ENCODE measurements at regions not wholly inside any gene's neighbourhood (a gene's known extent, or its start where the extent isn't known, plus 50 kb on each side); places are given as distances from the start of the nearest gene placed in this dataset.

GRCh38 chr5:8944005-8944404 lies 601.9 kb downstream of the SEMA5A start:
- peak; percentile 68 for DNase-seq (ENCODE audit: low read depth)
- no peak overlapping the region for H3K4me3 ChIP-seq (ENCODE audit: control insufficient read depth, low read depth, low read length)
- TF ChIP-seq CTCF (conservative IDR thresholded peaks at IDR 0.05; ENCODE audit: control insufficient read depth, insufficient read depth, low read depth, low read length): no peak

GRCh38 chr5:8945972-8946371 lies 599.9 kb downstream of the SEMA5A start:
- no peak for TF ChIP-seq CTCF (conservative IDR thresholded peaks at IDR 0.05; ENCODE audit: control insufficient read depth, insufficient read depth, low read depth, low read length)
- DNase-seq (ENCODE audit: low read depth): no peak
- no peak overlapping the region for H3K4me3 ChIP-seq (ENCODE audit: control insufficient read depth, low read depth, low read length)

GRCh38 chr5:8949908-8950307 lies 596.0 kb downstream of the SEMA5A start:
- no peak overlapping the region for H3K4me3 ChIP-seq (ENCODE audit: control insufficient read depth, low read depth, low read length)
- DNase-seq (ENCODE audit: low read depth): no peak
- no peak for TF ChIP-seq CTCF (conservative IDR thresholded peaks at IDR 0.05; ENCODE audit: control insufficient read depth, insufficient read depth, low read depth, low read length)

- TF ChIP-seq CTCF (conservative IDR thresholded peaks at IDR 0.05; ENCODE audit: control insufficient read depth, insufficient read depth, low read depth, low read length): no peak
- H3K4me3 ChIP-seq (ENCODE audit: control insufficient read depth, low read depth, low read length): no peak overlapping the region
- DNase-seq (ENCODE audit: low read depth): no peak
Observed at GRCh38 chr5:8952147-8952546, 593.7 kb downstream of the SEMA5A start.

GRCh38 chr5:8953016-8953415 lies 592.9 kb downstream of the SEMA5A start:
- TF ChIP-seq CTCF (conservative IDR thresholded peaks at IDR 0.05; ENCODE audit: control insufficient read depth, insufficient read depth, low read depth, low read length): no peak
- no peak for DNase-seq (ENCODE audit: low read depth)
- H3K4me3 ChIP-seq (ENCODE audit: control insufficient read depth, low read depth, low read length): no peak overlapping the region

- TF ChIP-seq CTCF (conservative IDR thresholded peaks at IDR 0.05; ENCODE audit: control insufficient read depth, insufficient read depth, low read depth, low read length): no peak
- no peak overlapping the region for H3K4me3 ChIP-seq (ENCODE audit: control insufficient read depth, low read depth, low read length)
- peak; percentile 3 for DNase-seq (ENCODE audit: low read depth)
Observed at GRCh38 chr5:8953911-8954438, 591.9 kb downstream of the SEMA5A start.

- H3K4me3 ChIP-seq (ENCODE audit: control insufficient read depth, low read depth, low read length): no peak overlapping the region
- TF ChIP-seq CTCF (conservative IDR thresholded peaks at IDR 0.05; ENCODE audit: control insufficient read depth, insufficient read depth, low read depth, low read length): peak; percentile 32
- DNase-seq (ENCODE audit: low read depth): peak; percentile 19
Observed at GRCh38 chr5:8954801-8955200, 591.1 kb downstream of the SEMA5A start.

All from fibroblast of mammary gland (primary cell).